ENCODE measurements at regions not wholly inside any gene's neighbourhood (a gene's known extent, or its start where the extent isn't known, plus 50 kb on each side); places are given as distances from the start of the nearest gene placed in this dataset.

DNA sequence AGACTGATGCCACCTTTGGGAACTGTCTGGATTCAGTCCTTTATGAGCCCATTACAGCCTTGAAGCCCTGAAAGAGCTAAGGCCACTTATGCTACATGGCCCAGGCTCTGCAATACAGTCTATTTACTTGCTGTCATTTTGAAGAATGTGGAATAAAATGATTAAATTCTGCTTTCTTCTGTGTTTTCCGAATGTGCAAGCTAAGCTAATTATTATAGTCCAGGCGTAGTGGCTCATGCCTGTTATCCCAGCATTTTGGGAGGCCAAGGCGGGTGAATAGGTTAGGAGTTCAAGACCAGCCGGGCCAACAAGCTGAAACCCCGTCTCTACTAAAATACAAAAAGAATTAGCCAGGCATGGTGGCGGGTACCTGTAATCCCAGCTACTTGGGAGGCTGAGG, 142.5 kb downstream of the TEX29 start:
- Histone ChIP-seq H3K27ac (ENCODE audit: insufficient read length, low read depth, low read length) (no peak overlapping the region), H3T11ph (ENCODE audit: low read length) (no peak overlapping the region), H3K4ac (ENCODE audit: low read depth, low read length) (no peak overlapping the region), H4K20me1 (ENCODE audit: control insufficient read depth, insufficient read depth, insufficient read length) (no peaks in the 10 kb centered on the region), H2BK12ac (ENCODE audit: insufficient read length, low read depth, low read length) (no peak overlapping the region), H3K14ac (ENCODE audit: insufficient read depth, low read length) (no peak overlapping the region), H2BK5ac (ENCODE audit: insufficient read length, low read length) (no peak overlapping the region), H3K4me1 (ENCODE audit: insufficient read depth, low read length) (no peaks in the 10 kb centered on the region), H3K79me1 (ENCODE audit: insufficient read depth, low read depth, low read length, poor library complexity, severe bottlenecking) (no peaks in the 10 kb centered on the region), H3K27me3 (ENCODE audit: insufficient read depth, low read length) (no peaks in the 10 kb centered on the region), H3K4me2 (ENCODE audit: insufficient read depth, insufficient read length, low read length) (no peak overlapping the region), H4K5ac (ENCODE audit: insufficient read length, low read depth, low read length) (no peak overlapping the region), H4K91ac (ENCODE audit: insufficient read length, low read depth, low read length) (no peak overlapping the region), H4K8ac (replicated peaks; ENCODE audit: insufficient read length, low read depth, low read length) (no peak overlapping the region), H2BK15ac (ENCODE audit: low read depth, low read length) (no peak overlapping the region), H2AFZ (ENCODE audit: low read length) (no peak overlapping the region), H3K18ac (ENCODE audit: insufficient read length, low read depth, low read length) (no peak overlapping the region), H3K9ac (ENCODE audit: extremely low read depth, insufficient read length, low read length) (no peak overlapping the region), H3K23me2 (ENCODE audit: insufficient read length, low read depth, low read length, poor library complexity, severe bottlenecking) (no peaks in the 10 kb centered on the region), H3K9me3 (ENCODE audit: control insufficient read depth, low read depth, low read length) (no peaks in the 10 kb centered on the region), H3K56ac (ENCODE audit: insufficient read length, low read depth, low read length) (no peak overlapping the region), H2BK20ac (ENCODE audit: low read depth, low read length, poor library complexity, severe bottlenecking) (no peak overlapping the region), H3K79me2 (ENCODE audit: insufficient read depth, low read length) (no peaks in the 10 kb centered on the region), H2BK120ac (ENCODE audit: low read depth, low read length, poor library complexity, severe bottlenecking) (no peak overlapping the region), H2AK5ac (ENCODE audit: insufficient read length, low read length) (no peak overlapping the region), H3K23ac (ENCODE audit: insufficient read length, low read depth, low read length) (no peak overlapping the region)
- DNase-seq = no peak
- H3K27ac Mint-ChIP-seq = no peak overlapping the region
- H3K4me3 Mint-ChIP-seq = no peak overlapping the region
- H3K4me1 Mint-ChIP-seq = no peaks in the 10 kb centered on the region
- H3K27me3 Mint-ChIP-seq (ENCODE audit: low read depth) = peaks cover 45% of the 10 kb centered on the region
- TF ChIP-seq, protein P1, sequence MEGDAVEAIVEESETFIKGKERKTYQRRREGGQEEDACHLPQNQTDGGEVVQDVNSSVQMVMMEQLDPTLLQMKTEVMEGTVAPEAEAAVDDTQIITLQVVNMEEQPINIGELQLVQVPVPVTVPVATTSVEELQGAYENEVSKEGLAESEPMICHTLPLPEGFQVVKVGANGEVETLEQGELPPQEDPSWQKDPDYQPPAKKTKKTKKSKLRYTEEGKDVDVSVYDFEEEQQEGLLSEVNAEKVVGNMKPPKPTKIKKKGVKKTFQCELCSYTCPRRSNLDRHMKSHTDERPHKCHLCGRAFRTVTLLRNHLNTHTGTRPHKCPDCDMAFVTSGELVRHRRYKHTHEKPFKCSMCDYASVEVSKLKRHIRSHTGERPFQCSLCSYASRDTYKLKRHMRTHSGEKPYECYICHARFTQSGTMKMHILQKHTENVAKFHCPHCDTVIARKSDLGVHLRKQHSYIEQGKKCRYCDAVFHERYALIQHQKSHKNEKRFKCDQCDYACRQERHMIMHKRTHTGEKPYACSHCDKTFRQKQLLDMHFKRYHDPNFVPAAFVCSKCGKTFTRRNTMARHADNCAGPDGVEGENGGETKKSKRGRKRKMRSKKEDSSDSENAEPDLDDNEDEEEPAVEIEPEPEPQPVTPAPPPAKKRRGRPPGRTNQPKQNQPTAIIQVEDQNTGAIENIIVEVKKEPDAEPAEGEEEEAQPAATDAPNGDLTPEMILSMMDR (conservative IDR thresholded peaks at IDR 0.05) = no peak
- no peaks in the 10 kb centered on the region; a peak in 1 of 7 replicates for H3K36me3 Mint-ChIP-seq (ENCODE audit: insufficient read depth in 1 of 3, low read depth in 3 of 3)
- peaks cover 0 to 3% of the 10 kb centered on the region in 2 experiments; a peak in 2 of 5 replicates for H3K9me3 Mint-ChIP-seq
- WGBS (ENCODE audit: extremely low coverage, insufficient read length, low lambda C conversion rate) = no CpG with 5 or more reads among the region's 6 CpGs
